Activated T-helper 2 cell treated with anti-CD3 and anti-CD28 coated beads, Interferon-gamma antibody, Interleukin-2, Interleukin-4, amounts not matched to agents 10 μg/mL and 5 μg/mL and 100 μg/mL, durations not matched to agents 14 hours and 24 hours and 36 hours (primary cell): ENCODE measurements at regions not wholly inside any gene's neighbourhood (a gene's known extent, or its start where the extent isn't known, plus 50 kb on each side); places are given as distances from the start of the nearest gene placed in this dataset.

Experiments
- DNase-seq: peaks from one replicate; pipeline ENCODE4 v3.0.0; 2021; ENCODE audit warnings: low spot score
- H3K27ac Mint-ChIP-seq: one replicate; pipeline ENCODE4 v1.8.0; 2021; ENCODE audit warnings: mixed read lengths
- H3K27me3 Mint-ChIP-seq: one replicate; pipeline ENCODE4 v1.8.0; 2021; ENCODE audit warnings: low read depth, mixed read lengths
- H3K36me3 Mint-ChIP-seq: one replicate; pipeline ENCODE4 v1.8.0; 2021; ENCODE audit warnings: low read depth, mixed read lengths
- H3K4me1 Mint-ChIP-seq: one replicate; pipeline ENCODE4 v1.8.0; 2021; ENCODE audit warnings: low read depth, mixed read lengths
- H3K4me3 Mint-ChIP-seq: one replicate; pipeline ENCODE4 v1.8.0; 2021; ENCODE audit warnings: low read depth, mild to moderate bottlenecking, moderate library complexity, mixed read lengths
- H3K9me3 Mint-ChIP-seq: one replicate; pipeline ENCODE4 v1.8.0; 2021; ENCODE audit warnings: mixed read lengths
- intact Hi-C: fragments of 100-400 bp; cut with micrococcal nuclease; formaldehyde crosslinking; loops from one replicate; pipeline ENCODE4 v1.15.1; 2023

DNA sequence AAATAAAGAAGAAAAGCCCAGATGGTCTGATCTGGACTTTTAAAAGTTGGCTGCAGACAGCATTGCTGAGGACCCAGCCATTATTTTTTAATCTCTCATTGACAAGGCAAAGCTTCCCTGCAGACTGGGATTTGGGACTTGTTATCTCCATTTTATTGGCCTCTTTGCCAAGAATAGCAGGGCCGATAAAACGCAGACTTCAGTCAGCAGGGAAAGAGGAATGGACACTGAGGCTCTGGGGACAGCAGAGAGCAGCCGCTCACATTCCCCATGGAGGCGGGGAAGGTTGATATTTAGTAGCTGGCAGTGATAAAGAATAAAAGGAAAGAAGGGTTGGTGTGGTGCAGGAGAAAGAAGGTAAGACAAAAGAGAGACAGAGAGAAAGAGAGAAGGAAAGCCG lies 350.1 kb upstream of the PIK3C3 start:
- intact Hi-C loops: no loop called here
- H3K27me3 Mint-ChIP-seq: no peaks in the 10 kb centered on the region
- DNase-seq: no peak

DNA sequence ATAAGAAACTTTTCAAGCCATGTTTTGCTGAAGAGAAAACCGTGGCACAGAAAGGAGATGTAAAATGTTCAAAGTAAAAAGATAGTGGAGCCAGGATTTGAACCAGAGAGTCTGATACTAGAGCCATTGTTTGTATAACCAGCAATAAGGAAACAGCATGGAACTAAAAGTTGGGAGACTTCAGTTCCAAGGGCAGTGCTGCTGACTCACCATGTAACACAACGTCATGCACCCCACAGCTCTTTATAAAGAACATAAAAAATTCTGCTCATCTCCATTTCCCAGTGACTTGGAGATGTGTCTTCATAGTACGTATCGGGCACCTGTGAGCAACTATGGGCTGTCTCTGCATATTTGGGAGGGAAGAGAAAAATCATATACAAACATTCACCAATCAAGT lies 353.0 kb upstream of the PIK3C3 start:
- intact Hi-C loops: no loop called here
- no peaks in the 10 kb centered on the region for H3K27me3 Mint-ChIP-seq
- no peak overlapping the region for H3K4me3 Mint-ChIP-seq
- H3K36me3 Mint-ChIP-seq: no peaks in the 10 kb centered on the region
- DNase-seq: no peak
- no peaks in the 10 kb centered on the region for H3K4me1 Mint-ChIP-seq
- peaks cover 7% of the 10 kb centered on the region for H3K9me3 Mint-ChIP-seq
- no peak overlapping the region for H3K27ac Mint-ChIP-seq

More for the DNA sequence above, 350.1 kb upstream of the PIK3C3 start:
- Mint-ChIP-seq H3K9me3 (peaks cover 23% of the 10 kb centered on the region), H3K4me1 (no peaks in the 10 kb centered on the region), H3K36me3 (no peaks in the 10 kb centered on the region), H3K27ac (no peak overlapping the region), H3K4me3 (no peak overlapping the region)

DNA sequence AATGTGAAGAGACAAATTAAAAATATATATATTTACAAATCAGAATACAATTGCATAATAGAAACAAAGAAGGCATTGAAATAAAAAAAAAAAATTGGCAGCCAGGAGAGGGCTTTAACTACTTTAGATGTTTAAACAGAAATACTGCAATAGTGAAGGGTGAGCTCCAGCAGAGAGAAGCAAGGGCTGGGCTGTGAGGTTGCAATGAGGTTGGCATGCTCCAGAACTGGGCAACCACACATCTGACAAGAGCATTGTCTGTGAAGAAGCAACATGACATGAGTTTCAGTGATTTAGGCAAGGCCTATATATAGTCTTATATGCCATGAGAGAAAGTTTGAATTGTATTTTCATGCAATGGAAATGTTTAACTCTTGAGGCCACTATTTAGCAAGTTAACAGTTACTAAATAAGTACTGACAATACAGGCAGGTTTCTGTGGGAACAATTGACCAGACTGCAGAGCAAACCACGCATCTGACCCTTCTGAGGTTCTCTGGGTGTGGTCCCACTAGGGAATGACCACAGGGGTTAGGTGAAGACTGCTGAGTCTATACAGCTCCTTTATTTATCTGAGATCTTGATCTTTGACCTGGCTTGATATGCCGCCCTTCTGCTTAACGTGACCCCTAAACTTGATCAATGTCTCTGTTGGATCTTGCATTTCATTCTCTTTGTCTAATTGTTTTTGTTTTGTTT lies 354.2 kb upstream of the PIK3C3 start:
- Mint-ChIP-seq H3K27ac (no peak overlapping the region), H3K4me1 (no peaks in the 10 kb centered on the region), H3K9me3 (peaks cover 4% of the 10 kb centered on the region), H3K27me3 (no peaks in the 10 kb centered on the region), H3K36me3 (no peaks in the 10 kb centered on the region), H3K4me3 (no peak overlapping the region)
- intact Hi-C loops: no loop called here
- DNase-seq: no peak

DNA sequence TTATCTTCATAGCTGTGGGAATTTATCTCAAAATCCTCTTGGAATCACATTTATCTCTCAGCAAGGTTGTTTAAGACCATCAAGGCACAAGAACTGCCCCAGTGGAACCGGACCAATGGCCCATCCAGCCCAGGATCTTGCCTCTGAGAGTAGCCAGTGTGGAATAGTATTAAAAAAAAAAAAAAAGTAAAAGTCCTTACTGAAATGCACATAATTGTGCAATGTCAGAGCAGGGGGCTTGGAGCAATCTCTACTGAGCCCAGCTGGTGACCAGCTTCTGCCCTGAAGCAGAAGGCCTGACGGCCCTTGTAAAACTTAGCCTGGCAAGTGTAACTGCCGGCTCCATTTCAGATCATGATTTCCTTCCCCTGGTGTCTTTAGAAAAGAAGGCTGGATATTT lies 355.6 kb upstream of the PIK3C3 start:
- Mint-ChIP-seq H3K4me3 (no peak overlapping the region), H3K4me1 (no peaks in the 10 kb centered on the region), H3K27ac (no peak overlapping the region), H3K9me3 (peaks cover 4% of the 10 kb centered on the region), H3K27me3 (no peaks in the 10 kb centered on the region), H3K36me3 (no peaks in the 10 kb centered on the region)
- intact Hi-C loops: no loop called here
- DNase-seq: no peak

DNA sequence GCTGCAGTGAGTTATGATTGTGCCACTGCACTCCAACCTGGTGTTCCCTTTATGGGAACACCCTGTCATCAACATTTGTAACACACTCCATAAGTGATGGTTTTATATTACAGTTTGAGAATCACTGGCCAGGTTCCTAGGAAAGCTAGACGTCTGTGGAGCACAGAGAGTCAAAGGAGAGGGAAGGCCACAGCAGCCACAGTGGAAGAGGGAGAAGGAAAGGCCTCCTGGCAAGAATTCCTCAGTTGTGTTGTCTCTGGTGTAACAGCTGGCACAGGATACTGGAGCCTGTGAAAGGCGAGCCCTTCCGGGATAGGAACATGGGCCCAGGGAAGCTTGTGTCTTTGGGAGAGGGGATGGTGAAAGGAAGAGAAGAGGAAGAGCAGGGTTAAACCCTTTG lies 360.5 kb upstream of the PIK3C3 start:
- Mint-ChIP-seq H3K9me3 (peaks cover 4% of the 10 kb centered on the region), H3K4me3 (no peak overlapping the region), H3K36me3 (no peaks in the 10 kb centered on the region), H3K27me3 (no peaks in the 10 kb centered on the region), H3K27ac (no peak overlapping the region), H3K4me1 (no peaks in the 10 kb centered on the region)
- intact Hi-C loops: no loop called here
- DNase-seq: no peak

DNA sequence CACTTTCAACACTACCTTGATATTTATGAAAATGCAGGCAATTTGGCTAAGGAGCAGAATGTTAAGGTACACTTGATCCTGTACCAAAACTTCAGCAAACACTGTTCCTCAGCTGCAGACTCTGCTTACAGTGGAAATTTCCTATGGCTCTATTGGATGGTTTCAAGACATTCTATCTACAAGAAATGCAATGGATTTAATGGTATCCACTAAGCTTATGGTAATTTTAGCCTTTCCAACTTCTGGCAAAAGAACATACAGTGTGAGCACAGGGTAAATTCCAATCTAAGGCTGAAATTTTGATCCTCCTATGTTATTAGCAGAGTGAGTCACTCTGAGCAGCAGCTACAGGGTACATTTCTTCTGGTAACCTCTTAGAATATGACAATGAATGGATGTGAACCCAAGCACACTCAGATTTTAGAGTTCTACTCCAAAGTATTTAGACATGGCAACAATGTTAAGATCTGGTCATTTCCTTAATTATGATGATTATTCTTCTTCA lies 361.8 kb upstream of the PIK3C3 start:
- intact Hi-C loops: no loop called here
- Mint-ChIP-seq H3K27ac (no peak overlapping the region), H3K4me1 (no peaks in the 10 kb centered on the region), H3K9me3 (peaks cover 4% of the 10 kb centered on the region), H3K36me3 (no peaks in the 10 kb centered on the region), H3K27me3 (no peaks in the 10 kb centered on the region), H3K4me3 (no peak overlapping the region)
- no peak for DNase-seq

DNA sequence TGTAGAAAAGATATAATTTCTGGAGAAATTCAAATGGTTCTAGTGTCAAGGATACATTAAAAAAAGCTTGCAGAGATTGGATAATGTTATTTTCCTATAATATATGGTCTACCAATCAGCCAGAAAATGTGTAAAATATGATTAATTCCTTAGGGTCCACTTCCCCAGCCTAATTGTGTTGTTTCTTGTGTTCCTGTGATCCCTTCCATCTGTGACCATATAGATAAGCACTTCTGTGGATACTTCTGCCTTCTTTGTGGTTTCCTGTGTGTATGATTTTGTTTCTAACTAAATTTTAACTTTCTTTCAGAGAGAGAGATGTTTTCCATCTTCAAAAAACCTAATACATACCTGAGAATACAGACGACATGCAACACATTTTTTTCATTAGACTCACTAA lies 367.1 kb upstream of the PIK3C3 start:
- DNase-seq: no peak
- Mint-ChIP-seq H3K27ac (no peak overlapping the region), H3K4me1 (no peaks in the 10 kb centered on the region), H3K4me3 (no peak overlapping the region), H3K9me3 (peaks cover 9% of the 10 kb centered on the region), H3K36me3 (no peaks in the 10 kb centered on the region), H3K27me3 (no peaks in the 10 kb centered on the region)
- intact Hi-C loops: no loop called here

DNA sequence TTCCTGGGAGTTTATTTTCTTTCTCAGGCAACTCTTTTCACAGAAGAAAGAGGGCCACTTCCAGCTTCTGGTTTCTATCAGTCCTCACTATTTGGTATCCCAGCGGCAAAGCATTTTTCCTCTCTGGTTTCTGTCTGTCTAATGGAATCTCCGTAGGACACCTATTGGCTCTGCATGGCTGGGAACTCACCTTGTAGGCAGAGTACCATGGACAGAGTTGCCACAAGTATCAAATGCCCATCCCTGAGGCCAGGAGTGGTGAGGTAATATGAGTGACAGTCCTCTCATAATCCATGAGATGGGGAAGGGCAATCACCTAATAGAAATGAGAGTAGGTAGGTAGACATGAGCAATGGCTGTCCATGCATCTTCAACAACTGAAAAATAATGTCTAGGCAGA lies 369.5 kb upstream of the PIK3C3 start:
- DNase-seq: no peak
- no peaks in the 10 kb centered on the region for H3K27me3 Mint-ChIP-seq
- intact Hi-C loops: no loop called here
- no peaks in the 10 kb centered on the region for H3K4me1 Mint-ChIP-seq
- H3K36me3 Mint-ChIP-seq: no peaks in the 10 kb centered on the region
- H3K9me3 Mint-ChIP-seq: peaks cover 5% of the 10 kb centered on the region
- H3K27ac Mint-ChIP-seq: no peak overlapping the region
- H3K4me3 Mint-ChIP-seq: no peak overlapping the region

DNA sequence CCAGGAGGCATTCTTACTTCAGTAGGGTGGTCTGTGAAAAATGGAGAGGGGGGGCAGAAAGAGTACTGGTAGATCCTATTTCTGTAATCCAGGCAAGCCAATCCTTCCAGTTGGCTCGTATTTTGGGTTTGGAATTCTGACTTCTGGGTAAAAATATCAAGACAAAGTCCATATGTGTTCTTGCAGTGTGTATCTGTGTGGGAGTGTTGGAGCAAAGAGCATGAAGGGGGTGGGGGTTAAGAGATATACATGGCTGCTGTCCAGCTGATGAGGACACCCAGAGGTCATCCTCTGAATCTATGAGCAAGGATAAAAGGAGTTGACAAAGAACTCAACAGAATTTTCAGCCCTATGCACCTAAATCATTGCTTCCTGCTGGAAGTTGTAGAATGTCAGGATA lies 375.8 kb upstream of the PIK3C3 start:
- no peaks in the 10 kb centered on the region for H3K4me1 Mint-ChIP-seq
- no peaks in the 10 kb centered on the region for H3K27me3 Mint-ChIP-seq
- H3K9me3 Mint-ChIP-seq: peaks cover 5% of the 10 kb centered on the region
- H3K27ac Mint-ChIP-seq: no peak overlapping the region
- no peaks in the 10 kb centered on the region for H3K36me3 Mint-ChIP-seq
- no peak for DNase-seq
- H3K4me3 Mint-ChIP-seq: no peak overlapping the region
- intact Hi-C loops: no loop called here

DNA sequence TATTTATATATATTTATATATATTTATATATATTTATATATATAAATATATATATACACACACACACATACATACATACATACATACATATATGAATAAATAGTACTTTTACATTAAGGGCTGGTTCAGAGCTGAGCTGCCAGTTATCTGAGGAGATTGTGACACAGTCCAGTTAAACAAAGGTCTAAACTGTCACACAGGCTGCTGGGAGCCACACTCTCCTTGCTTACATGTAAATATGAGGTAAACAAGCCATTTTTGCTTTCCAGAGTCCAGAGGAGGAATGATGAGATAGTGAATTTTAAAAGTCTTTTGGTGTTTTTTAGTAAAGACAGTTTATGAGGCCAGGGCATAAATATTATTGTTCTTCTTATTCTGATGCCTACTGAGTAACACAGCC lies 377.5 kb upstream of the PIK3C3 start:
- H3K4me3 Mint-ChIP-seq: no peak overlapping the region
- no peaks in the 10 kb centered on the region for H3K9me3 Mint-ChIP-seq
- H3K27me3 Mint-ChIP-seq: no peaks in the 10 kb centered on the region
- H3K4me1 Mint-ChIP-seq: no peaks in the 10 kb centered on the region
- no peak for DNase-seq
- H3K36me3 Mint-ChIP-seq: no peaks in the 10 kb centered on the region
- no peak overlapping the region for H3K27ac Mint-ChIP-seq
- intact Hi-C loops: no loop called here

DNA sequence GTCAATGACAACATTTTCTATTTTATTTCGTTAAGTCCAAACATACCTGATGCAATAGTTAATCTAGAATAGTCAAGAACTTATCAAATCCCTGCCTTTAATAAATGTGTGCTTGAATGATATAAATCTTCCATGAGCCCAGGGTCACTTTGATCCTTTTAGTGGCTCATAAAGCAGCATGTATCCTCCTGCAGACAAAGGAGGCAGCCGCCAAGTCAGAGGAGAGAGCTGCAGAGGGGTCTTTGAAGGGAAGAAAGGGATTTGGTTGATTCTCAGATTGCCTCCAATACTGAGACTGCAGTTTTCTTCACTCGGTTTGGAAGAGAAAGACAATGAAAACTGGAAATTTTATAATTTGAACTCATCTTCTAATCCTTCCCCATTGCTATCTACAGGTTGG lies 378.4 kb upstream of the PIK3C3 start:
- intact Hi-C loops: no loop called here

DNA sequence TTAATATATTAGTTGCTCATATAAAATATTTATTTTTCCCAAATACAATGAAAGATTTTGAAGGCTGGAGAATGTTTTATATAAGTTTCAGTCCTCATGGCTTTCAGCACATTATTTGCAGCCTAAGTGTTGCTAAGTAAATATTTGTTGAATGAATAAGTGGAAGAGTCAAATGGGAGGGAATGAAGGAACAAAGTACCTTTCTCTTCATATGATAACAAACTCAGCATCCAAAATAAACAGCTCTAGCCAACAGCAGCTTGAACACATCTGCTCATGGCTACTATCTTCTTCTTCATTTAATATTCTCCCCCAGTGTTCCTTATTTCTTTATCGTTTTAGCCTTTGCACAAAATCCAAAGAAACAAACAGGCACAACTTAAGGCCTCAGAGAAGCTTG lies 385.2 kb upstream of the PIK3C3 start:
- intact Hi-C loops: no loop called here
- Mint-ChIP-seq H3K4me1 (no peaks in the 10 kb centered on the region), H3K36me3 (no peaks in the 10 kb centered on the region), H3K27ac (no peak overlapping the region), H3K27me3 (no peaks in the 10 kb centered on the region), H3K9me3 (no peaks in the 10 kb centered on the region), H3K4me3 (no peak overlapping the region)
- no peak for DNase-seq

More for the DNA sequence above, 378.4 kb upstream of the PIK3C3 start:
- no peak overlapping the region for H3K27ac Mint-ChIP-seq
- no peaks in the 10 kb centered on the region for H3K36me3 Mint-ChIP-seq
- H3K4me1 Mint-ChIP-seq: no peaks in the 10 kb centered on the region
- no peaks in the 10 kb centered on the region for H3K9me3 Mint-ChIP-seq
- no peaks in the 10 kb centered on the region for H3K27me3 Mint-ChIP-seq
- no peak overlapping the region for H3K4me3 Mint-ChIP-seq
- DNase-seq: no peak

DNA sequence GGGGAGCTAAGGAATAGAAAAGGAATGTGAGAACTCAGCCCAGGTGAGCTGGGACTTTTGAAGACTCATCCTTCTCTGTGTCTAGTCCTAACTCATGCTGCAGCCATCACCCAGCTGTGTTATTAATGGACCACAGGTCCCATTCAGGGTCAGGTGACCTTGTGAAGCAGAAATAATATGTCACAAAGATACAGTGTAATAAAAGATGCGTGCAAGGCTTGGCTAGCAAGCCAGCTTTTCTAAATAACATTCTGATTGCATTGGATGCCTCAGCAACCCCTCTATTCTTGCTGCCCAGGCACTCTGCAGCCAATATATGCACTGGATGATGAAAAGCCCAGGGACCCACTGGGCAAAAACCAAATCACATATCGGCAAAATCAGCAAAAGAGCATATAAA lies 393.1 kb upstream of the PIK3C3 start:
- no peaks in the 10 kb centered on the region for H3K27me3 Mint-ChIP-seq
- no peak for DNase-seq
- no peaks in the 10 kb centered on the region for H3K36me3 Mint-ChIP-seq
- no peak overlapping the region for H3K27ac Mint-ChIP-seq
- no peaks in the 10 kb centered on the region for H3K4me1 Mint-ChIP-seq
- H3K4me3 Mint-ChIP-seq: no peak overlapping the region
- no peaks in the 10 kb centered on the region for H3K9me3 Mint-ChIP-seq
- intact Hi-C loops: no loop called here

DNA sequence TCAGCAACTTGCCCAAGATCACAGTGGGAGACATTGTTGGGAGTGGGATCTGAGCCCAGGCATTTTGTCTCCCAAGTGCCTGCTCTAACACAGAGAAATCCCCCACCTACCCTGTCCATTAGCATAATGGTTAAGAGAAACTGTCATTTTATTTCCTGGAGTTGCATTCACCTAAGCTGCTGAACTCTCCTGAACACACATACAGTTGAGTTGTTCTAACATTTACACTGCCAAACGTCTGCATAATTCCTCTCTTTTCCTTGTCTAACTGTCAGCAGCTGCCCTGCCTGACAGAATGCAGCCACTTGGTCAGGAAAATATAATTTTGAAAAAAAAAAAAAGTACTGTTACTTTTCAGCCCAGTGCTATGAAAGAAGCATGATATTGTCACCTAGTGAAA lies 396.3 kb upstream of the PIK3C3 start:
- intact Hi-C loops: no loop called here
- Mint-ChIP-seq H3K27me3 (no peaks in the 10 kb centered on the region), H3K9me3 (no peaks in the 10 kb centered on the region), H3K27ac (no peak overlapping the region), H3K4me3 (no peak overlapping the region), H3K36me3 (no peaks in the 10 kb centered on the region), H3K4me1 (no peaks in the 10 kb centered on the region)
- DNase-seq: no peak
